ENCODE measurements at regions not wholly inside any gene's neighbourhood (a gene's known extent, or its start where the extent isn't known, plus 50 kb on each side); places are given as distances from the start of the nearest gene placed in this dataset.

GRCh38 chr1:34648501-34648900, 106.3 kb upstream of the GJB5 start:
- Histone ChIP-seq H4K91ac (ENCODE audit: insufficient read length, low read depth, low read length) (no peak overlapping the region), H2AFZ (ENCODE audit: low read length) (no peak overlapping the region), H3K79me2 (ENCODE audit: insufficient read depth, low read length) (no peaks in the 10 kb centered on the region), H3K4me1 (ENCODE audit: insufficient read depth, low read length) (no peaks in the 10 kb centered on the region; the same call in 1 of the 2 replicates), H3K27me3 (ENCODE audit: insufficient read depth, low read length) (no peaks in the 10 kb centered on the region), H3K56ac (ENCODE audit: insufficient read length, low read depth, low read length) (no peak overlapping the region), H4K5ac (ENCODE audit: insufficient read length, low read depth, low read length) (no peak overlapping the region), H3K27ac (ENCODE audit: insufficient read length, low read depth, low read length) (no peak overlapping the region), H2BK5ac (ENCODE audit: insufficient read length, low read length) (no peak overlapping the region), H3K79me1 (ENCODE audit: insufficient read depth, low read depth, low read length, poor library complexity, severe bottlenecking) (no peaks in the 10 kb centered on the region), H3K14ac (ENCODE audit: insufficient read depth, low read length) (no peak overlapping the region), H2BK20ac (ENCODE audit: low read depth, low read length, poor library complexity, severe bottlenecking) (no peak overlapping the region), H2AK5ac (ENCODE audit: insufficient read length, low read length) (no peak overlapping the region), H3K18ac (ENCODE audit: insufficient read length, low read depth, low read length) (no peak overlapping the region), H3K9me3 (ENCODE audit: control insufficient read depth, low read depth, low read length) (no peaks in the 10 kb centered on the region), H2BK15ac (ENCODE audit: low read depth, low read length) (no peak overlapping the region), H2BK12ac (ENCODE audit: insufficient read length, low read depth, low read length) (no peak overlapping the region), H3K9ac (ENCODE audit: extremely low read depth, insufficient read length, low read length) (no peak overlapping the region), H3K4me2 (ENCODE audit: insufficient read depth, insufficient read length, low read length) (no peak overlapping the region), H3K23me2 (ENCODE audit: insufficient read length, low read depth, low read length, poor library complexity, severe bottlenecking) (no peaks in the 10 kb centered on the region), H3T11ph (ENCODE audit: low read length) (no peak overlapping the region), H3K4ac (ENCODE audit: low read depth, low read length) (no peak overlapping the region), H2BK120ac (ENCODE audit: low read depth, low read length, poor library complexity, severe bottlenecking) (no peak overlapping the region), H4K8ac (replicated peaks; ENCODE audit: insufficient read length, low read depth, low read length) (no peak overlapping the region), H4K20me1 (ENCODE audit: control insufficient read depth, insufficient read depth, insufficient read length) (no peaks in the 10 kb centered on the region), H3K23ac (ENCODE audit: insufficient read length, low read depth, low read length) (no peak overlapping the region)
- no peaks in the 10 kb centered on the region for H3K9me3 Mint-ChIP-seq
- H3K4me3 Mint-ChIP-seq, result no peak overlapping the region
- TF ChIP-seq, protein P1, sequence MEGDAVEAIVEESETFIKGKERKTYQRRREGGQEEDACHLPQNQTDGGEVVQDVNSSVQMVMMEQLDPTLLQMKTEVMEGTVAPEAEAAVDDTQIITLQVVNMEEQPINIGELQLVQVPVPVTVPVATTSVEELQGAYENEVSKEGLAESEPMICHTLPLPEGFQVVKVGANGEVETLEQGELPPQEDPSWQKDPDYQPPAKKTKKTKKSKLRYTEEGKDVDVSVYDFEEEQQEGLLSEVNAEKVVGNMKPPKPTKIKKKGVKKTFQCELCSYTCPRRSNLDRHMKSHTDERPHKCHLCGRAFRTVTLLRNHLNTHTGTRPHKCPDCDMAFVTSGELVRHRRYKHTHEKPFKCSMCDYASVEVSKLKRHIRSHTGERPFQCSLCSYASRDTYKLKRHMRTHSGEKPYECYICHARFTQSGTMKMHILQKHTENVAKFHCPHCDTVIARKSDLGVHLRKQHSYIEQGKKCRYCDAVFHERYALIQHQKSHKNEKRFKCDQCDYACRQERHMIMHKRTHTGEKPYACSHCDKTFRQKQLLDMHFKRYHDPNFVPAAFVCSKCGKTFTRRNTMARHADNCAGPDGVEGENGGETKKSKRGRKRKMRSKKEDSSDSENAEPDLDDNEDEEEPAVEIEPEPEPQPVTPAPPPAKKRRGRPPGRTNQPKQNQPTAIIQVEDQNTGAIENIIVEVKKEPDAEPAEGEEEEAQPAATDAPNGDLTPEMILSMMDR (conservative IDR thresholded peaks at IDR 0.05), result no peak
- no peaks in the 10 kb centered on the region for H3K36me3 Mint-ChIP-seq (ENCODE audit: insufficient read depth in 1 of 3, low read depth in 3 of 3)
- no CpG with 5 or more reads among the region's 6 CpGs for WGBS (ENCODE audit: extremely low coverage, insufficient read length, low lambda C conversion rate)
- no peak for DNase-seq
- peaks cover 27% of the 10 kb centered on the region for H3K27me3 Mint-ChIP-seq (ENCODE audit: low read depth)
- no peak overlapping the region for H3K27ac Mint-ChIP-seq
- H3K4me1 Mint-ChIP-seq, result peaks cover 8 to 10% of the 10 kb centered on the region in 2 experiments

Data from H9 (cell line).